HG03457 (cell line): ENCODE measurements at regions not wholly inside any gene's neighbourhood (a gene's known extent, or its start where the extent isn't known, plus 50 kb on each side); places are given as distances from the start of the nearest gene placed in this dataset.
"Not testable (repeated sequence)": the region's sequence is repeated elsewhere in the genome, so short reads cannot be mapped to it uniquely, and the experiment has no call there.

Experiments
- ATAC-seq: cut with Tn5 transposase; IDR thresholded peaks from one replicate; pipeline ENCODE4 v1.9.1; 2021; ENCODE audit warnings: moderate number of reproducible peaks; ENCODE audit not compliant: unreplicated experiment

- ATAC-seq: no peak
Measured at GRCh38 chr15:62868507-62868906, 174.0 kb upstream of the TPM1 start.

- no peak for ATAC-seq
Measured at GRCh38 chr15:62869116-62869515, 173.4 kb upstream of the TPM1 start.

DNA sequence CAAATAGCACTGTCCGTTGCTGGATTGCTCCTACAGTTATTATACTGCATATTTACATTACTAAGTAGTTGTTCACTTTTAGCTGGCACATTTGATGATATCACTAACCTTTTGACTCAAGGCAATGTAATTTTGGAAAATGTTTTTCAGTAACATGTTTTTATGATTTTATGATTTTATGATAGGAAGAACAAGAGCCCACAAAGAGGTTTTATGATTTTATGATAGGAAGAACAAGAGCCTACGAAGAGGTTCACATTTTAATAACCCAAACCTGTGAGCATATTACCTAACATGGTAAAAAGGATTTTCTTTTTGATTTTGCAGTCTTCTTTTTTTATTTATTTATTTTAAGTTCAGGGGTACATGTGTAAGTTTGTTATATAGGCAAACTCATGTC lies 172.3 kb upstream of the TPM1 start:
- no peak for ATAC-seq

GRCh38 chr15:62870701-62871100 lies 171.8 kb upstream of the TPM1 start:
- ATAC-seq: not testable (repeated sequence)

DNA sequence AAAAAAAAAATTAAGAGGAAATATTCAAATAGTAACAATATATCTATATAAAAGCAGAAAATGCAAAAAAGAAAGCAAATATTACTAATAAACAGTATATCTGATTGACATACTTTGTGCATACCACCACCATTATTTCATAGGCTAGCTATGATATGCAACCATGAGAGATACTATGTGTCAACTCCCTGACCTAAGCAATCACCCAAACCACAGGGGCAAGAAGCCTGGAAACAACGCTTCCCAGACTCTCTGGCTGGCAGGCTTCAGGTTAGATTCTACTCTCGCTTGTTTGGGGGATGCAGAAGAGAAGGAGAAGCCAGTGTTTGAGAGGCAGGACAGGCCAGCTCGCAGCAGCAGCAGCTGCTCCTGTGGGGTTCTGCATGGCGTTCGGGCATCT lies 169.3 kb upstream of the TPM1 start:
- no peak for ATAC-seq

GRCh38 chr15:62874064-62874463 lies 168.5 kb upstream of the TPM1 start:
- ATAC-seq: no peak

- ATAC-seq: no peak
Measured at GRCh38 chr15:62874959-62875625, 167.5 kb upstream of the TPM1 start.

DNA sequence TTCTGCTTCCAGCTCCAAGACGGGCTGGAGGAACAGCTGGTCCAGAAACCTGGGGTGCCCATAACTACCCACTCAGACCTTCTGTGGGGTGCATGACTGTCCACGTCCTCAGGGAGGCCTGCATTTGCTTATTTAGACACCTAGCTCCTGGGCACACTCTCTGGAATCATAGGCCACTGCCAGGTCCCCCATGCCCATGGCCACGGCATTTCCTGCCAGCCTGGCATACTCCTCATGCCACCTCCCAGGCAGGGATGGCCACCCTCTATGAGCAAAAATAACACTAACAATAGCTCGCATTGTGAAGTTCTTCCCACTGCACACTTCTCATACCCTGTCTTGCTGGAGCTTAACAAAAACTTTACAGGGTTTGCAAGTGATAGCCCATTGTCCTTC lies 166.9 kb upstream of the TPM1 start:
- ATAC-seq: no peak

GRCh38 chr15:62877276-62877857 lies 165.2 kb upstream of the TPM1 start:
- ATAC-seq: no peak

- ATAC-seq: no peak
Measured at GRCh38 chr15:62878070-62878469, 164.5 kb upstream of the TPM1 start.

DNA sequence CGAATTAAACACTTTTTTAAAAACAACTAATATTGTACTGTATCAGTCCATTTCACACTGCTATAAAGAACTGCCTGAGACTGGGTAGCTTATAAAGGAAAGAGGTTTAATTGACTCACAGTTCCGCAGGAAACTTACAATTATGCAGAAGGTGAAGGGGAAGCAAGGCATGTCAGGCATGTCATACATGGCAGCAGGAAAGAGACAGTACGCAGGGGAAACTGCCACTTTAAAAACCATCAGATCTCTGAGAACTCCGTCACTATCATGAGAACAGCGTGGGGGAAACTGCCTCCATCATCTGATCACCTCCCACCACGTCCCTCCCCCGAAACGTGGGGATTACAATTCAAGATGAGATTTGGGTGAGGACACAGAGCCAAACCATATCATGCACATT lies 162.8 kb upstream of the TPM1 start:
- no peak for ATAC-seq

DNA sequence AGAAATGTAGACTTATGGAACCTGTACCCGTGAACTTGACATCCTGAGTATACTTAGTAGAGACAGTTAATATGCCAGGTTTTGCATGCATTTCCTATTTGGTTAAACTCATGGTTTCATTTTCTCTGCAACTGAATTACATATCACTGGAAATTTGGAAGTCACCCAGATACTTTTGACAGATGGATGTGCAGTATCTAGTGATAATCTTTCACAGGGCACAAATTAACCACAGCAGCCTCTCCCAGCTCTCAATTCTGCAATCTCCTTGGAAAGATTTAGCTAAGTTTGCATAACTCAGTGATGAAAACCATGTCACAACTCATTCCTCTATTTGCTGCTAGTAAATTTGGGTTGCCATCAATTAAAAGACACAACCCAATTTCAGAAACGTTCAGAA lies 162.3 kb upstream of the TPM1 start:
- ATAC-seq: no peak

DNA sequence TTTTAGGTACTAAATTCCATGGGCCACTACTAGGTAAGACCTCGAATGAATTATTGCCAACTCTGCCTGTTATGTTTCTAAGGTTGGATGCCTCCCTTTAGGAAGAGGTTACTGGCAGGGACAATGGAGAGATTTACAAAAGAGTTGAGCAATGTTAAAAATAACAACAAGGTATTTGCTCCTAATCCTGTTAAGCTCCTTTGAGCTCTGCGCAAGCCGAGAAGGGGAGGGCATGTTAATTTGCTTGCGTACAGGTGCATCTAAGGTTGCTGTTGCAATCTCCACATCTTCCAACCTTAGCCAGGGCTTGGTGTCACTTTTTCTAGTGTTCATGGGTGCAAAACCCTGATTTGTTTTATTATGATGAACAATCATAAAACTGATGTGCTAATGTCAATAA lies 161.5 kb upstream of the TPM1 start:
- no peak for ATAC-seq

DNA sequence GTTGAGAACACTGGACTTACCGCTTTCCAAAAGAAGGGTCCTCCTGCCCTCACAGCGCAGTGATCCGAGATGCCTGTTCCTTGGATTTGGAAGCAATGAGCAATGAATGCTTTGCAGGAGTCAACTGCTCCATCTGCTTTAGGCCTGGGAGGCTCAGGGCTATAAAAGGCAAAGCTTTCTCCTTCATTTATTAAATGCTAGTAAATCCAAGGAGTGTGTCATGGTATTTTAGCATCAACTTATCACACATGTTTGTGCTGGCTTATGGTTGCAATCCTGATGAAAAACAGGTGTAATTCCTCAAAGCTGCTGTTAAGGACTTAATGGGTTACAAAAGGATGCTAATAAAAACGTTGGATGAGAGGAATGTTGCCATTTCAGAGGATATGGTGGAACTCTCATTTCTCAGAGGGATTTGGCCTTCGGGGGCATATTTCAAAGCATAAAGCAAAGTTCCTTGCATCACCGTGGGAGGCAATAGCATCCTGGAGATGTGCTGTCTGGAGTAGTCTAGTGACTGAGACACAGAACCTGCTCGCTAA lies 158.5 kb upstream of the TPM1 start:
- no peak for ATAC-seq

GRCh38 chr15:62886431-62887071 lies 156.0 kb upstream of the TPM1 start:
- no peak for ATAC-seq

DNA sequence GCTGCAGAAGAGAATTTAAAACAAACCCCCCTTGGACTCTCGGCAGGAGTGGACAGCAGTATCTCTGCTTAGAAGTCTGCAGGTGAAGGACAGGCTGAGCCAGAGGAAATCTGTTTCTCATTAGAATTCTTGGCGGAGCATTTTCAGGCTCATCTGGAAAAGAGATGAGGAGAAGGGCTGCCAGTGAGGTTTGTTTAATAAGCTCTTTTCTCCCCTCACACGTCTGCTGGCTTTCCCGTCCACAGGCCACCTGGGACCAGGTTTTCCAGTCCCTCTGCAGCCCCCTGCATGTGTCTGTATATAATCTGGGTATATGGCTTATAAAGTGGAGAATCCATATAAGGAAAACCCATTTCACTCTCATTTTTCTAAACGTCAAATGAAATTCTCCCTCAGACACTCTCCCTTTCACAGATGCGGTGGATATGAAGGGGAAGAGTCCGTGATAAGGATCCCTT lies 155.4 kb upstream of the TPM1 start:
- no peak for ATAC-seq

- no peak for ATAC-seq
Measured at GRCh38 chr15:62888623-62889022, 153.9 kb upstream of the TPM1 start.

DNA sequence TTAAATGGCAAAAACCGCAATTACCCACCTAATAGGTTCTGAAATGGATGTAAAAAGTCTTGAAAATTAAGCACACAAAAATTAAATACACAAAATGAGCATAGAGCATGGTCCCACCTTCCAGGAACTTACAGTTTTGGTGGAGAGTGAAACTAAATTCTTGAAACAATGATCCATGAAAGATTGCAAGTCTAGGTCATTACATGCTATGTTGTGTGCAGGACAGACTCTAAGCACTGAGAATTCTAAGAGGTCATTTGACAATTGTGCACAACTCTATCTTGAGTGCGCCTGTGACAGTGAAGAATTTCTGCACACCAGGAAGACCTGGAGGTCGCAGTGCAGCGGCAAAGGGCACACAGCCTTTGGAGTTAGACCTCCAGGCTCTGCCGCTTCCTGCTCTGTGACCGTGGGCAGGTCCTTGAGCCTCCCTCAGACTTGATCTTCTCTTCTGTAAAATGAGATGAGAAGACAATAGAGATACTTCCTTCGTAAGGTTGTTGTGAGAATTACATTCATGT lies 153.3 kb upstream of the TPM1 start:
- no peak for ATAC-seq

GRCh38 chr15:62889734-62890505 lies 152.6 kb upstream of the TPM1 start:
- ATAC-seq: no peak

- no peak for ATAC-seq
Measured at GRCh38 chr15:62894322-62895085, 148.0 kb upstream of the TPM1 start.
